ENCODE measurements at regions not wholly inside any gene's neighbourhood (a gene's known extent, or its start where the extent isn't known, plus 50 kb on each side); places are given as distances from the start of the nearest gene placed in this dataset.

GRCh38 chr1:221636967-221637366, 104.9 kb downstream of the DUSP10 start:
- TF ChIP-seq PKNOX1 (IDR thresholded peaks at IDR 0.05) (no peak), NFRKB (IDR thresholded peaks at IDR 0.05) (no peak), SUZ12 (IDR thresholded peaks at IDR 0.05) (no peak), FOXK2 (IDR thresholded peaks at IDR 0.05) (no peak), FOXM1 (IDR thresholded peaks at IDR 0.05; ENCODE audit: borderline replicate concordance) (no peak), FOXA1 (IDR thresholded peaks at IDR 0.05) (no peak), ZNF384 (IDR thresholded peaks at IDR 0.05) (no peak), CTBP1 (IDR thresholded peaks at IDR 0.05; ENCODE audit: borderline replicate concordance) (no peak), BHLHE40 (IDR thresholded peaks at IDR 0.05; ENCODE audit: borderline replicate concordance) (no peak), ARNT (IDR thresholded peaks at IDR 0.05) (no peak), SP1 (IDR thresholded peaks at IDR 0.05) (no peak), TARDBP (IDR thresholded peaks at IDR 0.05) (no peak)

Data from HEK293T (cell line).